HG02981 (cell line): ENCODE measurements at regions not wholly inside any gene's neighbourhood (a gene's known extent, or its start where the extent isn't known, plus 50 kb on each side); places are given as distances from the start of the nearest gene placed in this dataset.

Source experiments
- ATAC-seq: cut with Tn5 transposase; IDR thresholded peaks from one replicate; pipeline ENCODE4 v1.9.1; 2021; ENCODE audit warnings: mild to moderate bottlenecking, moderate library complexity; ENCODE audit not compliant: unreplicated experiment

GRCh38 chr2:71851094-71851750, 296.4 kb downstream of the CYP26B1 start:
- no peak for ATAC-seq

- no peak for ATAC-seq
Measured at GRCh38 chr2:71850306-71850801, 297.3 kb downstream of the CYP26B1 start.

GRCh38 chr2:71849607-71850305, 297.9 kb downstream of the CYP26B1 start:
- ATAC-seq: no peak

- no peak for ATAC-seq
Measured at GRCh38 chr2:71849111-71849510, 298.6 kb downstream of the CYP26B1 start.

GRCh38 chr2:71846669-71847291, 300.9 kb downstream of the CYP26B1 start:
- ATAC-seq: no peak

GRCh38 chr2:71846072-71846471, 301.6 kb downstream of the CYP26B1 start:
- no peak for ATAC-seq

GRCh38 chr2:71844967-71845366, 302.7 kb downstream of the CYP26B1 start:
- no peak for ATAC-seq

GRCh38 chr2:71843391-71843850, 304.2 kb downstream of the CYP26B1 start:
- no peak for ATAC-seq

GRCh38 chr2:71842744-71843143, 304.9 kb downstream of the CYP26B1 start:
- no peak for ATAC-seq

GRCh38 chr2:71839826-71840225, 307.8 kb downstream of the CYP26B1 start:
- no peak for ATAC-seq

- no peak for ATAC-seq
Measured at GRCh38 chr2:71834796-71835195, 312.9 kb downstream of the CYP26B1 start.

GRCh38 chr2:71833855-71834560, 313.7 kb downstream of the CYP26B1 start:
- ATAC-seq: no peak

- ATAC-seq: no peak
Measured at GRCh38 chr2:71833272-71833671, 314.4 kb downstream of the CYP26B1 start.

GRCh38 chr2:71832844-71833243, 314.8 kb downstream of the CYP26B1 start:
- no peak for ATAC-seq

- no peak for ATAC-seq
Measured at GRCh38 chr2:71832388-71832787, 315.3 kb downstream of the CYP26B1 start.

- no peak for ATAC-seq
Measured at GRCh38 chr2:71831193-71831577, 316.5 kb downstream of the CYP26B1 start.

- ATAC-seq: no peak
Measured at GRCh38 chr2:71830497-71831192, 317.0 kb downstream of the CYP26B1 start.

- no peak for ATAC-seq
Measured at GRCh38 chr2:71829008-71829407, 318.7 kb downstream of the CYP26B1 start.

- no peak for ATAC-seq
Measured at GRCh38 chr2:71827973-71828372, 319.7 kb downstream of the CYP26B1 start.

- no peak for ATAC-seq
Measured at GRCh38 chr2:71827524-71827901, 320.1 kb downstream of the CYP26B1 start.
